ENCODE measurements at regions not wholly inside any gene's neighbourhood (a gene's known extent, or its start where the extent isn't known, plus 50 kb on each side); places are given as distances from the start of the nearest gene placed in this dataset.

- Histone ChIP-seq H3K27ac (ENCODE audit: insufficient read depth, low read depth, low read length) (no peak overlapping the region), H4K20me1 (replicated peaks; ENCODE audit: control insufficient read depth, extremely low read depth, insufficient read depth, low read length) (no peaks in the 10 kb centered on the region), H3K79me2 (ENCODE audit: control insufficient read depth, insufficient read depth, low read length) (no peaks in the 10 kb centered on the region), H3K4me1 (ENCODE audit: control insufficient read depth, extremely low read depth, insufficient read depth, low read length) (no peaks in the 10 kb centered on the region), H3K27me3 (ENCODE audit: control insufficient read depth in 2 of 2, insufficient read depth in 2 of 2, low read length in 2 of 2) (peaks cover 2 to 4% of the 10 kb centered on the region in 2 experiments), H3K36me3 (ENCODE audit: control insufficient read depth in 2 of 2, extremely low read depth in 1 of 2, insufficient read depth in 2 of 2, low read length in 2 of 2) (no peaks in the 10 kb centered on the region), H3K9ac (replicated peaks; ENCODE audit: extremely low read depth, insufficient read depth, low read length) (no peak overlapping the region), H3K9me1 (replicated peaks; ENCODE audit: control insufficient read depth, extremely low read depth, insufficient read depth, low read length) (no peaks in the 10 kb centered on the region), H3K4me3 (replicated peaks in 1 of 3; ENCODE audit: insufficient read depth in 1 of 3, low read depth in 1 of 3, low read length in 3 of 3) (no peak overlapping the region), H3K4me2 (ENCODE audit: insufficient read depth, low read length) (no peak overlapping the region), H3K9me3 (replicated peaks; ENCODE audit: control insufficient read depth, insufficient read depth, low read length) (no peaks in the 10 kb centered on the region), H2AFZ (ENCODE audit: low read depth, low read length) (no peak overlapping the region)
- dilution Hi-C loops (cut with MboI; ENCODE audit: extremely low pct_ligation_motif_present, low sequenced_read_pairs) (no loop called here), intact Hi-C loops (cut with micrococcal nuclease) (no loop called here)
- no peak for TF ChIP-seq POLR2AphosphoS5 (IDR thresholded peaks at IDR 0.05; ENCODE audit: insufficient read depth, low read depth, low read length)
- TF ChIP-seq JUN (IDR thresholded peaks at IDR 0.05; ENCODE audit: borderline replicate concordance, insufficient read depth, insufficient read length, low read depth) = no peak
- ChIA-PET POLR2A (no interaction called here), CTCF (interaction anchor here (0.9 kb wide), 1 partner anchor 9 kb away, joined by 5 read pairs; no protein-coding TSS in a partner anchor)
- no TSS peak for BruUV-seq (replicated peaks)
- FAIRE-seq (no peak), DNase-seq (ENCODE audit: low read depth, low spot score) (no peak)
Measured at GRCh38 chr21:35810431-35810970, 249.8 kb downstream of the SETD4 start.

DNA sequence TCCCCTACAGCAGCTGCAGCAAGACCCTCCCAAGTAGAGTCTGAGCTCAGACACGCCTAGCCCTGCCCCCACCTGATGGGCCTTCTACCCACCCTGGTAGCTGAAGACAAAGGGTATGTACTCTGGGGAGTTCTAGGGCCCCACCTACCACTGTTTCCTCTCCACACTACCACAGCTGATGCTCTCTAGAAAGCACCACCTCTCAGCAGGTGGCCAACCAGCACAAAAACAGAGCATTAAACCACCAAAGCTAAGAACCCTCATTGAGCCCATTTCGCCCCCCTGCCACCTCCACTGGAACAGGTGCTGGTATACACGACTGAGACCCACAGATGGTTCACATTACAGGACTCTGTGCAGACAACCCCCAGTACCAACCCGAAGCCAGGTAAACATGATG, 258.9 kb downstream of the SETD4 start:
- Histone ChIP-seq H3K9me3 (replicated peaks; ENCODE audit: control insufficient read depth, insufficient read depth, low read length) (no peaks in the 10 kb centered on the region), H3K9ac (replicated peaks; ENCODE audit: extremely low read depth, insufficient read depth, low read length) (no peak overlapping the region), H3K4me3 (replicated peaks in 1 of 3; ENCODE audit: insufficient read depth in 1 of 3, low read depth in 1 of 3, low read length in 3 of 3) (no peak overlapping the region), H3K79me2 (ENCODE audit: control insufficient read depth, insufficient read depth, low read length) (no peaks in the 10 kb centered on the region), H3K4me2 (ENCODE audit: insufficient read depth, low read length) (no peak overlapping the region), H3K27ac (ENCODE audit: insufficient read depth, low read depth, low read length) (no peak overlapping the region), H3K27me3 (ENCODE audit: control insufficient read depth in 2 of 2, insufficient read depth in 2 of 2, low read length in 2 of 2) (peaks cover 9 to 14% of the 10 kb centered on the region in 2 experiments), H3K9me1 (replicated peaks; ENCODE audit: control insufficient read depth, extremely low read depth, insufficient read depth, low read length) (no peaks in the 10 kb centered on the region), H3K36me3 (ENCODE audit: control insufficient read depth in 2 of 2, extremely low read depth in 1 of 2, insufficient read depth in 2 of 2, low read length in 2 of 2) (no peaks in the 10 kb centered on the region), H3K4me1 (ENCODE audit: control insufficient read depth, extremely low read depth, insufficient read depth, low read length) (no peaks in the 10 kb centered on the region), H4K20me1 (replicated peaks; ENCODE audit: control insufficient read depth, extremely low read depth, insufficient read depth, low read length) (no peaks in the 10 kb centered on the region), H2AFZ (ENCODE audit: low read depth, low read length) (no peak overlapping the region)
- DNase-seq (ENCODE audit: low read depth, low spot score) (no peak), FAIRE-seq (no peak)
- CTCF ChIA-PET = interaction anchor here (1.1 kb wide), 1 partner anchor 9 kb away, joined by 5 read pairs; no protein-coding TSS in a partner anchor
- POLR2A ChIA-PET = no interaction called here
- no TSS peak for BruUV-seq (replicated peaks)
- TF ChIP-seq, protein P1, sequence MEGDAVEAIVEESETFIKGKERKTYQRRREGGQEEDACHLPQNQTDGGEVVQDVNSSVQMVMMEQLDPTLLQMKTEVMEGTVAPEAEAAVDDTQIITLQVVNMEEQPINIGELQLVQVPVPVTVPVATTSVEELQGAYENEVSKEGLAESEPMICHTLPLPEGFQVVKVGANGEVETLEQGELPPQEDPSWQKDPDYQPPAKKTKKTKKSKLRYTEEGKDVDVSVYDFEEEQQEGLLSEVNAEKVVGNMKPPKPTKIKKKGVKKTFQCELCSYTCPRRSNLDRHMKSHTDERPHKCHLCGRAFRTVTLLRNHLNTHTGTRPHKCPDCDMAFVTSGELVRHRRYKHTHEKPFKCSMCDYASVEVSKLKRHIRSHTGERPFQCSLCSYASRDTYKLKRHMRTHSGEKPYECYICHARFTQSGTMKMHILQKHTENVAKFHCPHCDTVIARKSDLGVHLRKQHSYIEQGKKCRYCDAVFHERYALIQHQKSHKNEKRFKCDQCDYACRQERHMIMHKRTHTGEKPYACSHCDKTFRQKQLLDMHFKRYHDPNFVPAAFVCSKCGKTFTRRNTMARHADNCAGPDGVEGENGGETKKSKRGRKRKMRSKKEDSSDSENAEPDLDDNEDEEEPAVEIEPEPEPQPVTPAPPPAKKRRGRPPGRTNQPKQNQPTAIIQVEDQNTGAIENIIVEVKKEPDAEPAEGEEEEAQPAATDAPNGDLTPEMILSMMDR (IDR thresholded peaks at IDR 0.05; ENCODE audit: extremely low read depth in 1 of 2, insufficient read depth in 1 of 2, low read depth in 1 of 2, low read length in 2 of 2) = no peak
- TF ChIP-seq JUN (IDR thresholded peaks at IDR 0.05; ENCODE audit: borderline replicate concordance, insufficient read depth, insufficient read length, low read depth) (no peak), FOS (IDR thresholded peaks at IDR 0.05; ENCODE audit: borderline replicate concordance, insufficient read depth, low read length) (no peak), POLR2AphosphoS5 (IDR thresholded peaks at IDR 0.05; ENCODE audit: insufficient read depth, low read depth, low read length) (no peak), MAX (IDR thresholded peaks at IDR 0.05; ENCODE audit: insufficient read depth, insufficient read length) (no peak), EZH2 (IDR thresholded peaks at IDR 0.05; ENCODE audit: borderline replicate concordance, low read depth, low read length, severe bottlenecking) (no peak), POLR2A (IDR thresholded peaks at IDR 0.05; ENCODE audit: low read depth, low read length) (no peak), MYC (IDR thresholded peaks at IDR 0.05; ENCODE audit: low read depth, low read length) (no peak), GATA2 (IDR thresholded peaks at IDR 0.05; ENCODE audit: insufficient read depth, insufficient read length, low read depth, low read length) (no peak)
- dilution Hi-C loops (cut with MboI; ENCODE audit: extremely low pct_ligation_motif_present, low sequenced_read_pairs) = no loop called here
- intact Hi-C loops (cut with micrococcal nuclease) = no loop called here

Data from endothelial cell of umbilical vein (primary cell).